ENCODE measurements at regions not wholly inside any gene's neighbourhood (a gene's known extent, or its start where the extent isn't known, plus 50 kb on each side); places are given as distances from the start of the nearest gene placed in this dataset.

GRCh38 chr20:22791396-22791795 is 207.0 kb upstream of the FOXA2 start:
- TF ChIP-seq ZNF274 (IDR thresholded peaks at IDR 0.05; ENCODE audit: low read depth, low read length) (no peak), YY1 (IDR thresholded peaks at IDR 0.05; ENCODE audit: insufficient read depth, insufficient read length) (no peak), SUZ12 (IDR thresholded peaks at IDR 0.05; ENCODE audit: extremely low read depth, insufficient read depth, insufficient read length) (no peak)
